GM23338 (cell line): ENCODE measurements at regions not wholly inside any gene's neighbourhood (a gene's known extent, or its start where the extent isn't known, plus 50 kb on each side); places are given as distances from the start of the nearest gene placed in this dataset.

Source experiments
- ATAC-seq: fragments of 200-7000 bp; cut with Tn5 transposase; 3 replicates; pipeline ENCODE4 v1.9.1; 2020
- DNase-seq: peaks from one replicate; pipeline ENCODE4 v3.0.0-alpha.2; 2015; ENCODE audit warnings: low spot score
- H2AFZ ChIP-seq: fragments of 200-600 bp; sonication (generic); 2 replicates; pipeline ENCODE4 v1.8.0; 2016; ENCODE audit warnings: antibody characterized with exemption, mild to moderate bottlenecking, moderate library complexity
- H3F3A ChIP-seq: fragments of 200-600 bp; sonication (generic); replicated peaks from 2 replicates; pipeline ENCODE4 v1.8.0; 2017; ENCODE audit warnings: antibody characterized with exemption, mixed run types, low read depth
- H3K27ac ChIP-seq: fragments of 200-600 bp; sonication (generic); 2 replicates; pipeline ENCODE4 v1.6.1; 2016; ENCODE audit warnings: low read depth
- H3K27me3 ChIP-seq: fragments of 200-600 bp; sonication (generic); 2 replicates; pipeline ENCODE4 v1.8.0; 2016; ENCODE audit warnings: mild to moderate bottlenecking, mixed run types, moderate library complexity; ENCODE audit not compliant: insufficient read depth
- H3K36me3 ChIP-seq: fragments of 200-600 bp; sonication (generic); 2 replicates; pipeline ENCODE4 v1.8.0; 2016; ENCODE audit warnings: mild to moderate bottlenecking; ENCODE audit not compliant: insufficient read depth
- H3K4me1 ChIP-seq: fragments of 200-600 bp; sonication (generic); 2 replicates; pipeline ENCODE4 v1.8.0; 2016; ENCODE audit warnings: mild to moderate bottlenecking, moderate library complexity; ENCODE audit not compliant: insufficient read depth
- H3K4me2 ChIP-seq: fragments of 200-600 bp; sonication (generic); 2 replicates; pipeline ENCODE4 v1.7.1; 2017; ENCODE audit warnings: mixed run types
- H3K4me3 ChIP-seq: fragments of 200-600 bp; sonication (generic); 2 replicates; pipeline ENCODE4 v1.6.1; 2016; ENCODE audit warnings: mixed run types
- H3K79me2 ChIP-seq: fragments of 200-600 bp; sonication (generic); replicated peaks from 2 replicates; pipeline ENCODE4 v1.8.0; 2017; ENCODE audit warnings: mild to moderate bottlenecking; ENCODE audit not compliant: insufficient read depth
- H3K9me2 ChIP-seq: fragments of 200-600 bp; sonication (generic); 2 replicates; pipeline ENCODE4 v1.8.0; 2017; ENCODE audit not compliant: insufficient read depth
- H4K20me1 ChIP-seq: fragments of 200-600 bp; sonication (generic); replicated peaks from 2 replicates; pipeline ENCODE4 v1.8.0; 2017; ENCODE audit warnings: mild to moderate bottlenecking; ENCODE audit not compliant: insufficient read depth
- H3K27ac Mint-ChIP-seq: 2 replicates; pipeline ENCODE4 v1.8.0; 2020; ENCODE audit warnings: inconsistent platforms, mild to moderate bottlenecking, moderate library complexity, mixed read lengths
- H3K27me3 Mint-ChIP-seq: 3 replicates; pipeline ENCODE4 v1.8.0; 2022; ENCODE audit warnings: low read depth, mild to moderate bottlenecking, moderate library complexity, mixed read lengths, inconsistent platforms; ENCODE audit not compliant: insufficient read depth, poor library complexity
- H3K36me3 Mint-ChIP-seq: 3 replicates; pipeline ENCODE4 v1.8.0; 2021; ENCODE audit warnings: low read depth, mild to moderate bottlenecking, inconsistent platforms, moderate library complexity, mixed read lengths
- H3K4me1 Mint-ChIP-seq: 3 replicates; pipeline ENCODE4 v1.8.0; 2020; ENCODE audit warnings: mild to moderate bottlenecking, inconsistent platforms, mixed read lengths
- H3K4me3 Mint-ChIP-seq: 3 replicates; pipeline ENCODE4 v1.8.0; 2021; ENCODE audit warnings: moderate library complexity, mild to moderate bottlenecking, inconsistent platforms, mixed read lengths
- H3K9me3 Mint-ChIP-seq: 3 replicates; pipeline ENCODE4 v1.8.0; 2020; ENCODE audit warnings: moderate library complexity, mild to moderate bottlenecking, inconsistent platforms, mixed read lengths
- CREB1 ChIP-seq: fragments of 250-450 bp; sonication (Bioruptor Pico); IDR thresholded peaks from 2 replicates; pipeline ENCODE4 v1.5.0; 2020; ENCODE audit warnings: low read depth, mild to moderate bottlenecking, moderate library complexity
- CTCF ChIP-seq, 2 experiments: fragments of 200-600 bp in 1 of 2; sonication (generic) in 1 of 2; conservative IDR thresholded peaks; 2 replicates each; pipeline versions ENCODE4 v1.5.1 to v1.6.1; 2016 to 2017; ENCODE audit warnings: antibody characterized with exemption in 2 of 2, low read depth in 2 of 2, mild to moderate bottlenecking in 2 of 2, moderate library complexity in 1 of 2
- EZH2phosphoT487 ChIP-seq: fragments of 200-600 bp; sonication (generic); IDR thresholded peaks from one replicate; pipeline ENCODE4 v1.8.1; 2018; ENCODE audit warnings: antibody characterized with exemption; ENCODE audit not compliant: unreplicated experiment
- JUNB ChIP-seq: IDR thresholded peaks from one replicate; pipeline ENCODE4 v1.6.1; 2016; ENCODE audit warnings: antibody characterized with exemption; ENCODE audit not compliant: unreplicated experiment
- NANOG ChIP-seq: IDR thresholded peaks from 2 replicates; pipeline ENCODE4 v1.6.1; 2016; ENCODE audit warnings: antibody characterized with exemption, borderline replicate concordance
- TF ChIP-seq, protein P1 (sequence below): IDR thresholded peaks from 2 replicates; pipeline ENCODE4 v1.6.1; 2016; ENCODE audit warnings: antibody characterized with exemption
- TF ChIP-seq, protein P2 (sequence below): IDR thresholded peaks from one replicate; pipeline ENCODE4 v1.6.1; 2018; ENCODE audit warnings: antibody characterized with exemption; ENCODE audit not compliant: unreplicated experiment
- TF ChIP-seq, protein P3 (sequence below): fragments of 250-450 bp; sonication (Bioruptor Pico); IDR thresholded peaks from 2 replicates; pipeline ENCODE4 v1.5.0; 2020; ENCODE audit warnings: mild to moderate bottlenecking, moderate library complexity

GRCh38 chrX:39418731-39419638, 617.7 kb downstream of the MID1IP1 start:
- Histone ChIP-seq H3K27ac (no peak overlapping the region), H3K9me2 (no peaks in the 10 kb centered on the region), H3K79me2 (no peaks in the 10 kb centered on the region), H3K4me1 (no peaks in the 10 kb centered on the region), H2AFZ (no peak overlapping the region), H3K36me3 (no peaks in the 10 kb centered on the region), H3K4me3 (no peak overlapping the region), H3K27me3 (no peaks in the 10 kb centered on the region), H4K20me1 (no peaks in the 10 kb centered on the region), H3F3A (no peaks in the 10 kb centered on the region), H3K4me2 (no peak overlapping the region)
- no peaks in the 10 kb centered on the region for H3K27me3 Mint-ChIP-seq
- TF ChIP-seq, protein P1, sequence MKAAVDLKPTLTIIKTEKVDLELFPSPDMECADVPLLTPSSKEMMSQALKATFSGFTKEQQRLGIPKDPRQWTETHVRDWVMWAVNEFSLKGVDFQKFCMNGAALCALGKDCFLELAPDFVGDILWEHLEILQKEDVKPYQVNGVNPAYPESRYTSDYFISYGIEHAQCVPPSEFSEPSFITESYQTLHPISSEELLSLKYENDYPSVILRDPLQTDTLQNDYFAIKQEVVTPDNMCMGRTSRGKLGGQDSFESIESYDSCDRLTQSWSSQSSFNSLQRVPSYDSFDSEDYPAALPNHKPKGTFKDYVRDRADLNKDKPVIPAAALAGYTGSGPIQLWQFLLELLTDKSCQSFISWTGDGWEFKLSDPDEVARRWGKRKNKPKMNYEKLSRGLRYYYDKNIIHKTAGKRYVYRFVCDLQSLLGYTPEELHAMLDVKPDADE, result no peak
- TF ChIP-seq NANOG, result no peak
- no peak overlapping the region for H3K27ac Mint-ChIP-seq
- no peak overlapping the region for H3K4me3 Mint-ChIP-seq
- peak; percentile 2 for DNase-seq
- H3K36me3 Mint-ChIP-seq, result no peaks in the 10 kb centered on the region
- ATAC-seq, result no peak
- H3K9me3 Mint-ChIP-seq, result no peaks in the 10 kb centered on the region
- H3K4me1 Mint-ChIP-seq, result peaks cover 7% of the 10 kb centered on the region; the same call in 2 of the 3 replicates

GRCh38 chrX:39421006-39421405, 619.7 kb downstream of the MID1IP1 start:
- Histone ChIP-seq H3F3A (no peaks in the 10 kb centered on the region), H3K4me2 (no peak overlapping the region), H3K27me3 (no peaks in the 10 kb centered on the region), H3K4me1 (no peaks in the 10 kb centered on the region), H3K36me3 (no peaks in the 10 kb centered on the region), H2AFZ (no peak overlapping the region), H3K79me2 (no peaks in the 10 kb centered on the region), H3K4me3 (no peak overlapping the region), H4K20me1 (no peaks in the 10 kb centered on the region), H3K9me2 (no peaks in the 10 kb centered on the region), H3K27ac (no peak overlapping the region)
- H3K4me3 Mint-ChIP-seq, result no peak overlapping the region
- no peaks in the 10 kb centered on the region for H3K9me3 Mint-ChIP-seq
- no peaks in the 10 kb centered on the region for H3K36me3 Mint-ChIP-seq
- ATAC-seq (no peak), DNase-seq (no peak)
- H3K27ac Mint-ChIP-seq, result no peak overlapping the region
- H3K27me3 Mint-ChIP-seq, result no peaks in the 10 kb centered on the region
- H3K4me1 Mint-ChIP-seq, result peaks cover 7% of the 10 kb centered on the region; the same call in 2 of the 3 replicates
- TF ChIP-seq NANOG (no peak), JUNB (no peak), CREB1 (CRISPR knock-in tag) (no peak), CTCF (conservative IDR thresholded peaks at IDR 0.05; ENCODE audit: low read depth in 2 of 2) (no peak), EZH2phosphoT487 (no peak)
- TF ChIP-seq, protein P2, sequence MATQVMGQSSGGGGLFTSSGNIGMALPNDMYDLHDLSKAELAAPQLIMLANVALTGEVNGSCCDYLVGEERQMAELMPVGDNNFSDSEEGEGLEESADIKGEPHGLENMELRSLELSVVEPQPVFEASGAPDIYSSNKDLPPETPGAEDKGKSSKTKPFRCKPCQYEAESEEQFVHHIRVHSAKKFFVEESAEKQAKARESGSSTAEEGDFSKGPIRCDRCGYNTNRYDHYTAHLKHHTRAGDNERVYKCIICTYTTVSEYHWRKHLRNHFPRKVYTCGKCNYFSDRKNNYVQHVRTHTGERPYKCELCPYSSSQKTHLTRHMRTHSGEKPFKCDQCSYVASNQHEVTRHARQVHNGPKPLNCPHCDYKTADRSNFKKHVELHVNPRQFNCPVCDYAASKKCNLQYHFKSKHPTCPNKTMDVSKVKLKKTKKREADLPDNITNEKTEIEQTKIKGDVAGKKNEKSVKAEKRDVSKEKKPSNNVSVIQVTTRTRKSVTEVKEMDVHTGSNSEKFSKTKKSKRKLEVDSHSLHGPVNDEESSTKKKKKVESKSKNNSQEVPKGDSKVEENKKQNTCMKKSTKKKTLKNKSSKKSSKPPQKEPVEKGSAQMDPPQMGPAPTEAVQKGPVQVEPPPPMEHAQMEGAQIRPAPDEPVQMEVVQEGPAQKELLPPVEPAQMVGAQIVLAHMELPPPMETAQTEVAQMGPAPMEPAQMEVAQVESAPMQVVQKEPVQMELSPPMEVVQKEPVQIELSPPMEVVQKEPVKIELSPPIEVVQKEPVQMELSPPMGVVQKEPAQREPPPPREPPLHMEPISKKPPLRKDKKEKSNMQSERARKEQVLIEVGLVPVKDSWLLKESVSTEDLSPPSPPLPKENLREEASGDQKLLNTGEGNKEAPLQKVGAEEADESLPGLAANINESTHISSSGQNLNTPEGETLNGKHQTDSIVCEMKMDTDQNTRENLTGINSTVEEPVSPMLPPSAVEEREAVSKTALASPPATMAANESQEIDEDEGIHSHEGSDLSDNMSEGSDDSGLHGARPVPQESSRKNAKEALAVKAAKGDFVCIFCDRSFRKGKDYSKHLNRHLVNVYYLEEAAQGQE, result no peak
- TF ChIP-seq, protein P3, sequence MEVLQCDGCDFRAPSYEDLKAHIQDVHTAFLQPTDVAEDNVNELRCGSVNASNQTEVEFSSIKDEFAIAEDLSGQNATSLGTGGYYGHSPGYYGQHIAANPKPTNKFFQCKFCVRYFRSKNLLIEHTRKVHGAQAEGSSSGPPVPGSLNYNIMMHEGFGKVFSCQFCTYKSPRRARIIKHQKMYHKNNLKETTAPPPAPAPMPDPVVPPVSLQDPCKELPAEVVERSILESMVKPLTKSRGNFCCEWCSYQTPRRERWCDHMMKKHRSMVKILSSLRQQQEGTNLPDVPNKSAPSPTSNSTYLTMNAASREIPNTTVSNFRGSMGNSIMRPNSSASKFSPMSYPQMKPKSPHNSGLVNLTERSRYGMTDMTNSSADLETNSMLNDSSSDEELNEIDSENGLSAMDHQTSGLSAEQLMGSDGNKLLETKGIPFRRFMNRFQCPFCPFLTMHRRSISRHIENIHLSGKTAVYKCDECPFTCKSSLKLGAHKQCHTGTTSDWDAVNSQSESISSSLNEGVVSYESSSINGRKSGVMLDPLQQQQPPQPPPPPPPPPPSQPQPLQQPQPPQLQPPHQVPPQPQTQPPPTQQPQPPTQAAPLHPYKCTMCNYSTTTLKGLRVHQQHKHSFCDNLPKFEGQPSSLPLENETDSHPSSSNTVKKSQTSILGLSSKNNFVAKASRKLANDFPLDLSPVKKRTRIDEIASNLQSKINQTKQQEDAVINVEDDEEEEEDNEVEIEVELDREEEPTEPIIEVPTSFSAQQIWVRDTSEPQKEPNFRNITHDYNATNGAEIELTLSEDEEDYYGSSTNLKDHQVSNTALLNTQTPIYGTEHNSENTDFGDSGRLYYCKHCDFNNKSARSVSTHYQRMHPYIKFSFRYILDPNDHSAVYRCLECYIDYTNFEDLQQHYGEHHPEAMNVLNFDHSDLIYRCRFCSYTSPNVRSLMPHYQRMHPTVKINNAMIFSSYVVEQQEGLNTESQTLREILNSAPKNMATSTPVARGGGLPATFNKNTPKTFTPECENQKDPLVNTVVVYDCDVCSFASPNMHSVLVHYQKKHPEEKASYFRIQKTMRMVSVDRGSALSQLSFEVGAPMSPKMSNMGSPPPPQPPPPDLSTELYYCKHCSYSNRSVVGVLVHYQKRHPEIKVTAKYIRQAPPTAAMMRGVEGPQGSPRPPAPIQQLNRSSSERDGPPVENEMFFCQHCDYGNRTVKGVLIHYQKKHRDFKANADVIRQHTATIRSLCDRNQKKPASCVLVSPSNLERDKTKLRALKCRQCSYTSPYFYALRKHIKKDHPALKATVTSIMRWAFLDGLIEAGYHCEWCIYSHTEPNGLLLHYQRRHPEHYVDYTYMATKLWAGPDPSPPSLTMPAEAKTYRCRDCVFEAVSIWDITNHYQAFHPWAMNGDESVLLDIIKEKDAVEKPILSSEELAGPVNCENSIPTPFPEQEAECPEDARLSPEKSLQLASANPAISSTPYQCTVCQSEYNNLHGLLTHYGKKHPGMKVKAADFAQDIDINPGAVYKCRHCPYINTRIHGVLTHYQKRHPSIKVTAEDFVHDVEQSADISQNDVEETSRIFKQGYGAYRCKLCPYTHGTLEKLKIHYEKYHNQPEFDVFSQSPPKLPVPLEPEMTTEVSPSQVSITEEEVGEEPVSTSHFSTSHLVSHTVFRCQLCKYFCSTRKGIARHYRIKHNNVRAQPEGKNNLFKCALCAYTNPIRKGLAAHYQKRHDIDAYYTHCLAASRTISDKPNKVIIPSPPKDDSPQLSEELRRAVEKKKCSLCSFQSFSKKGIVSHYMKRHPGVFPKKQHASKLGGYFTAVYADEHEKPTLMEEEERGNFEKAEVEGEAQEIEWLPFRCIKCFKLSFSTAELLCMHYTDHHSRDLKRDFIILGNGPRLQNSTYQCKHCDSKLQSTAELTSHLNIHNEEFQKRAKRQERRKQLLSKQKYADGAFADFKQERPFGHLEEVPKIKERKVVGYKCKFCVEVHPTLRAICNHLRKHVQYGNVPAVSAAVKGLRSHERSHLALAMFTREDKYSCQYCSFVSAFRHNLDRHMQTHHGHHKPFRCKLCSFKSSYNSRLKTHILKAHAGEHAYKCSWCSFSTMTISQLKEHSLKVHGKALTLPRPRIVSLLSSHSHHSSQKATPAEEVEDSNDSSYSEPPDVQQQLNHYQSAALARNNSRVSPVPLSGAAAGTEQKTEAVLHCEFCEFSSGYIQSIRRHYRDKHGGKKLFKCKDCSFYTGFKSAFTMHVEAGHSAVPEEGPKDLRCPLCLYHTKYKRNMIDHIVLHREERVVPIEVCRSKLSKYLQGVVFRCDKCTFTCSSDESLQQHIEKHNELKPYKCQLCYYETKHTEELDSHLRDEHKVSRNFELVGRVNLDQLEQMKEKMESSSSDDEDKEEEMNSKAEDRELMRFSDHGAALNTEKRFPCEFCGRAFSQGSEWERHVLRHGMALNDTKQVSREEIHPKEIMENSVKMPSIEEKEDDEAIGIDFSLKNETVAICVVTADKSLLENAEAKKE (CRISPR knock-in tag), result no peak
